Activated naive CD4-positive, alpha-beta T cell treated with anti-CD3 and anti-CD28 coated beads for 36 hours (primary cell): ENCODE measurements at regions not wholly inside any gene's neighbourhood (a gene's known extent, or its start where the extent isn't known, plus 50 kb on each side); places are given as distances from the start of the nearest gene placed in this dataset.

Experiments
- CTCF ChIA-PET: fragments of 350-600 bp; sonication (Branson Sonifier 250); formaldehyde crosslinking; loops from one replicate; lab custom pipeline; 2021; ENCODE audit warnings: antibody characterized with exemption; lab: Charles Lee
- DNase-seq: peaks from one replicate; pipeline ENCODE4 v3.0.0-alpha.2; 2020
- H3K27ac Mint-ChIP-seq: one replicate; pipeline ENCODE4 v1.8.0; 2021; ENCODE audit warnings: mild to moderate bottlenecking, mixed read lengths
- H3K27me3 Mint-ChIP-seq: one replicate; pipeline ENCODE4 v1.8.0; 2021; ENCODE audit warnings: low read depth, mixed read lengths
- H3K36me3 Mint-ChIP-seq: one replicate; pipeline ENCODE4 v1.8.0; 2021; ENCODE audit warnings: low read depth, mixed read lengths
- H3K4me1 Mint-ChIP-seq: one replicate; pipeline ENCODE4 v1.8.0; 2021; ENCODE audit warnings: low read depth, mixed read lengths
- H3K4me3 Mint-ChIP-seq: one replicate; pipeline ENCODE4 v1.8.0; 2021; ENCODE audit warnings: mild to moderate bottlenecking, moderate library complexity, mixed read lengths
- H3K9me3 Mint-ChIP-seq: one replicate; pipeline ENCODE4 v1.8.0; 2021; ENCODE audit warnings: mixed read lengths
- intact Hi-C: fragments of 100-400 bp; cut with micrococcal nuclease; formaldehyde crosslinking; loops from one replicate; pipeline ENCODE4 v1.15.1; 2023

DNA sequence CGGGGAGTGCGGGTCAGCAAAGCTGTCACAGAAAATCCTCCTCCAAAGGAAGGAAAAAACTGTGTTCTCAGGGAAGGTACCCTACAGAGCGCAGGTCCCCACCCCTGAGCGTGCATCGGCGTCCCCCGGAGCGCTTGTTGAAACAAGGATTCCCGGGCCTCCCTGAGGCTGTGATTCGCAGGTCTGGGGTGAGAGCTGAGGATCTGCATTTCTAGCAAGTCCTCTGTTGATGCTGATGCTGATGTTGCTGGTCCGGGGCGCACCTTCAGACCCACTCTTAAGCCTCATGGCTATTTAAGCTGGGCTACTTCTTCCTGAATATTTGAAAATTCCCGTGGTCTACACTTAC lies 226.2 kb upstream of the IGF1R start:
- intact Hi-C loops = loop anchor here (5.0 kb wide), 1 partner anchor 130 kb away; no protein-coding TSS in a partner anchor
- H3K4me3 Mint-ChIP-seq = no peak overlapping the region
- no peak overlapping the region for H3K27ac Mint-ChIP-seq
- CTCF ChIA-PET = interaction anchor here (0.6 to 7.2 kb wide), 19 partner anchors 10 to 816 kb away, joined by 3 to 66 read pairs (median 3); no protein-coding TSS in a partner anchor
- no peak for DNase-seq
- peaks cover 58% of the 10 kb centered on the region for H3K27me3 Mint-ChIP-seq
- no peaks in the 10 kb centered on the region for H3K9me3 Mint-ChIP-seq
- no peaks in the 10 kb centered on the region for H3K36me3 Mint-ChIP-seq
- H3K4me1 Mint-ChIP-seq = peaks cover 7% of the 10 kb centered on the region

DNA sequence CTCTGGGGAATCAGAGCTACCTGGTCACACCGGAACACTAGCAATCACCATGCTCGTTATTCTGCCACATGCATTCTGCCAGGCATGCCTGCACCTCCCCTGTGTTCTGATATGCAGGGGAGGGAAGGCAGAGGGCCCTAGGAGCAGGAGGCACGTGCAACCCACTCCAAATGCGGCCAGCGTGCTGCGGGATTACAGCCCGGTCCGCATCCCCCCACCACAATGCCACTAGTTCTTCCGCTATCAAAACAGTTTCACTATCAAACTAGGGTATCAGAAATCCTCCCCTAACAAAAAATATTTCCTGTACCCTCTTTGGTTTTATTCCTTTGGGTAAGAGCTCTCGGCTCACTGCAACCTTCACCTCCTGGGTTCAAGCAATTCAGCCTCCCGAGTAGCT lies 223.2 kb upstream of the IGF1R start:
- Mint-ChIP-seq H3K36me3 (no peaks in the 10 kb centered on the region), H3K4me1 (peaks cover 10% of the 10 kb centered on the region), H3K9me3 (no peaks in the 10 kb centered on the region), H3K27me3 (peaks cover 65% of the 10 kb centered on the region), H3K4me3 (no peak overlapping the region), H3K27ac (no peak overlapping the region)
- no peak for DNase-seq
- CTCF ChIA-PET = interaction anchor here (0.7 to 5.2 kb wide), 5 partner anchors 90 to 291 kb away, joined by 3 to 42 read pairs (median 3); no protein-coding TSS in a partner anchor
- intact Hi-C loops = no loop called here

DNA sequence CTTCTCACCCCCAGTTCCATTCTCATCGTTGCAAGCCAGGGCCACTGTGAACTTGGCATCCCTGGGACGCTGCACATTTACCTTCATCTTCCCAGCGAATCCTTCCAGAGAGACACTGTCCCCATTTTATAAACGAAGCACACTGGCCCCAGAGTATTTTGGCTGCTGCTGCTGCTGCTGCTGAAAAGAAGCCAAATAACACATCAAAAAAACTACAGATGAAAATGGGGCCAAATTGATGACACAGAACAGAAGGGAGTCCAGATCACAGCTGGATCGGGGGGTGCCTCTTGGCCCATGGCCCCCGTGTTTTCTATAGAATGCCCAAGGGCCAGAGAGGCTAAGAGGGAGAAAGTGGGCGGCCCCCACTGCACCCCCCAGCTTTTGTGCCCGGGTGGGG lies 221.0 kb upstream of the IGF1R start:
- H3K36me3 Mint-ChIP-seq = no peaks in the 10 kb centered on the region
- CTCF ChIA-PET = interaction anchor here (0.7 to 5.2 kb wide), 12 partner anchors 11 to 694 kb away, joined by 3 to 42 read pairs (median 4); no protein-coding TSS in a partner anchor
- H3K4me1 Mint-ChIP-seq = peaks cover 3% of the 10 kb centered on the region
- no peaks in the 10 kb centered on the region for H3K9me3 Mint-ChIP-seq
- H3K27me3 Mint-ChIP-seq = peaks cover 60% of the 10 kb centered on the region
- H3K27ac Mint-ChIP-seq = no peak overlapping the region
- intact Hi-C loops = no loop called here
- H3K4me3 Mint-ChIP-seq = no peak overlapping the region
- DNase-seq = no peak

DNA sequence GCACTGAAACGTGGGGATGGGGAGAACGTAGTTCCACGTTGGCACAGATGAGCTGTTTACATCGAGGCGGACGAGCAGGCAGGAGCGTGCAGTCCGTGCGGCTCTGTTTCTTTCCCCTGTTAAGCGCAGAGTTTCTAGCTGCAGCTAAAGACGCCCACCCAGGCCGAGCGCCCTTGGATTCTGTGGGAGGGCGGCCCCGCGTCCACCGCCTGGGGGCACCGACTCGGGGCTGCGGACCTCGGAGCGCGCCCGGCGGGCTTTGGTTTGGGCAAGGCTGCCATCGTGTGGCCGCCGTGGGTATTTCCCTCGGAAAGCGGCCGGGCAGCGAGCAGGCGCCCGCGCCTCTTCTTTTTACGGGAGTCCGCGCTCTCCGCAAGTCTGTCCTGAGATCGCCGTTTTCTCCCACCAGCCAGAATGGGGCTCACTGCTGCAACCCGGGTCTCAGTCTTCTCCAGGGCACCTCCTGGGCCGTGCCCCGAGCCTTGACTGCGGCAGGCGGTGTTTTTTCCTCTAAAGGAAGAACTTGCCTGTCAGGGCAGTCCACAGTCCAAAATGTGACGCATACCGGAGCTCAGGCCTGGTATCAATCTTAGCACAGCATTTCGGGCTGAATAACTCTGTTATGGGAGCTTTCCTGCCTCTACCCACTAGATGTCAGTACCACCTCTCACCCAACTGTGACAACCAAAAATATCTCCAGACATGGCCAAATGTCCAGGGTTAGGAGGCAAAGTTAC lies 219.9 kb upstream of the IGF1R start:
- peak; percentile 62 for DNase-seq
- intact Hi-C loops = loop anchor here (1.0 to 2.0 kb wide), 2 partner anchors 117 to 520 kb away; no protein-coding TSS in a partner anchor
- no peaks in the 10 kb centered on the region for H3K36me3 Mint-ChIP-seq
- H3K27ac Mint-ChIP-seq = no peak overlapping the region
- H3K27me3 Mint-ChIP-seq = peaks cover 51% of the 10 kb centered on the region
- H3K4me3 Mint-ChIP-seq = peak overlapping the region; percentile 45
- no peaks in the 10 kb centered on the region for H3K9me3 Mint-ChIP-seq
- H3K4me1 Mint-ChIP-seq = peaks cover 3% of the 10 kb centered on the region
- CTCF ChIA-PET = interaction anchor here (0.5 to 5.2 kb wide), 29 partner anchors 8 to 648 kb away, joined by 3 to 42 read pairs (median 3); no protein-coding TSS in a partner anchor

DNA sequence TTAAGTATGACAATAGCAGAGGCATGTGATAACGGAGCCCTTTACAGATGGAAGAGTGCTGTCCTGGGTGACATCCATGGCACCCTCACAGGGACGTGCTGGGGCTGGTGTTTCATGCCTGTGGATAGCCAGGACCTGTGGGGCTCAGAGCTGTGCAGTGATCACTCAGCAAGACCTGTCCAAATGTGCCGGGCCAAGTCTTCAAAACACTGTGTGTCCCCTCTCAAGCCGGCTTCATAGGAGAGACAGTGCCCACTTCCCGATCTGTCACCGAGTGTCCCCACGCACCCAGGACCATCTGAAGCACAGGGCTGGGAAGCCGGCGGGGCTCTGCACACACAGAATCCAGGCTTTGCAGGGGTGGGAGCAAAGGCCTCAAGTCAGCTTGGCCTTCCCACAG lies 217.2 kb upstream of the IGF1R start:
- no peaks in the 10 kb centered on the region for H3K9me3 Mint-ChIP-seq
- intact Hi-C loops = no loop called here
- H3K36me3 Mint-ChIP-seq = no peaks in the 10 kb centered on the region
- CTCF ChIA-PET = no interaction called here
- H3K27me3 Mint-ChIP-seq = peaks cover 43% of the 10 kb centered on the region
- peaks cover 3% of the 10 kb centered on the region for H3K4me1 Mint-ChIP-seq
- DNase-seq = no peak
- H3K4me3 Mint-ChIP-seq = no peak overlapping the region
- H3K27ac Mint-ChIP-seq = no peak overlapping the region

DNA sequence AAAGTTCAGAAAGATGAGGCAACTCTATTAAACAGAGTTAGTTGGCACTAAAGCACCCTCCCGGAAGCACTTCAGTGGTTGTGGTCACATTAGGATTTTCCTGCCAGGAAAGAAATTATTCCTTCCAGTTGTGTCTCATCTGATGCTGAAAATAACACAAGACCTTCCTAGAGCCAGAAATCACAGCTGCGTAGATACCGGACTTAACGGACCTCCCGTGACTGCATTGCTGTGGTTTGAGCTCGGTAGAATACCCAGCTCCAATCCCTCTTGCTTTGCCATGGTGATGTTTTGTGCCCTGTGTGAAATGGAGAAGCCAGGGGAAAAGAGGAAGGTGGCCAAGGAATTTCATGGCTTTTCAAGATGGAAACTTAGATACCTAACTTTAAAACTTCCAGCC lies 215.0 kb upstream of the IGF1R start:
- Mint-ChIP-seq H3K4me3 (no peak overlapping the region), H3K9me3 (no peaks in the 10 kb centered on the region), H3K27ac (no peak overlapping the region), H3K4me1 (peaks cover 3% of the 10 kb centered on the region), H3K27me3 (peaks cover 30% of the 10 kb centered on the region), H3K36me3 (no peaks in the 10 kb centered on the region)
- CTCF ChIA-PET = no interaction called here
- intact Hi-C loops = no loop called here
- no peak for DNase-seq

DNA sequence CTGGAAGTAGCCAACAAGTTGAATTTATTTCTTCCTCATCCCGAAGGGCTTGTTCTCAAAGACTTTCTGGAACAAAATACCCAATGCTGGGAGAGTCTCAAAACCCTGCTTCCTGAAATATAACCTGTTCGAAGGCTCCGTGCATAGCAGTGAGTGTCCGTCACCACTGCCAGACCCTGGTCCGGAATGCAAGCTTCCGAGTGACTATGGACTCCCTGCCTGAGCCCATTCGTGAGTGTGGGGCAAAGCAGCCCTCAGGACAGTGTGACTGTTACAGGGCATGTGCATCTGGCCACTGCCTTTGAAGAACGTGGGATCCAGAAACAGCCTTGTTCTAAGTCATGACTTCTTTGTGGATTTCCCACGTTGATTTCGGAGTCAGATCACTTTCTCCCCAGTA lies 214.5 kb upstream of the IGF1R start:
- Mint-ChIP-seq H3K9me3 (no peaks in the 10 kb centered on the region), H3K27me3 (peaks cover 27% of the 10 kb centered on the region), H3K4me1 (peaks cover 3% of the 10 kb centered on the region), H3K27ac (no peak overlapping the region), H3K4me3 (no peak overlapping the region), H3K36me3 (no peaks in the 10 kb centered on the region)
- DNase-seq = no peak
- intact Hi-C loops = no loop called here
- CTCF ChIA-PET = no interaction called here

DNA sequence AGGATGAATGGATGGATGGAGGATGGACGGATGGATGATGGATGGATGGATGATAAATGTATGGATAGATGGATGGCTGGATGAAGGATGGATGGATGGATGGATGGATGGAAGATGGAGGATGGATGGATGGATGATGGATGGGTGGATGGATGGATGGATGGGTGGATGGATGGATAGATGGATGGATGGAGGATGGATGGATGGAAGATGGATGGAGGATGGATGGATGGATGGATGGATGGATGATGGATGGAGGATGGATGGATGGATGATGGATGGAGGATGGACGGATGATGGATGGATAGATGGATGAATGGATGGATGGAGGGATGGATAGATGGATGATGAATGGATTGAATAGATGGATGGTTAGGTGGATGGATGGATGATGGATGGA lies 210.6 kb upstream of the IGF1R start:
- CTCF ChIA-PET = no interaction called here
- Mint-ChIP-seq H3K4me1 (peaks cover 2% of the 10 kb centered on the region), H3K9me3 (no peaks in the 10 kb centered on the region), H3K36me3 (no peaks in the 10 kb centered on the region), H3K27me3 (peaks cover 12% of the 10 kb centered on the region), H3K4me3 (no peak overlapping the region), H3K27ac (no peak overlapping the region)
- no peak for DNase-seq
- intact Hi-C loops = no loop called here

DNA sequence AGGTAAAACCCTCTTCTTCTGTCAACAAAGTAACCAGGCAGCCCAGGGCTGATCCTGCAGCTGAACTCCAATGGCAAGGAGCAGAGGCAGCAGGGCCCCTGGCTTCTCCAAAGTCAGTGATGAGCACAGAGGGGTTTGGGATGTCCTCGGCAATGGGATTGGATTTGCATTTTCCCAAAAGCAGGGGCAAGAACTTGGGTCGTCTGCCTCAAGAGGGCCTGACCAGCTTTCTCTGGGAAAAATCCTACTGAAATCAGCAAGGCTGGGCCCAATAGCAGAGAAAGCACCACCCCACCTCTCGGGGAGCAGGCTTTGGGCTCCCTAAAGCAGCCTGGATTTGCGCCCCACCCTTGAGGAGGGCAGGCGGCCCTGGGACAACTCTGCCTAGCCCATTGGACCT lies 210.0 kb upstream of the IGF1R start:
- Mint-ChIP-seq H3K27me3 (peaks cover 12% of the 10 kb centered on the region), H3K4me3 (no peak overlapping the region), H3K36me3 (no peaks in the 10 kb centered on the region), H3K9me3 (no peaks in the 10 kb centered on the region), H3K27ac (no peak overlapping the region), H3K4me1 (peaks cover 2% of the 10 kb centered on the region)
- CTCF ChIA-PET = interaction anchor here (1.0 kb wide), 1 partner anchor 10 kb away, joined by 5 read pairs; no protein-coding TSS in a partner anchor
- intact Hi-C loops = no loop called here
- DNase-seq = no peak

DNA sequence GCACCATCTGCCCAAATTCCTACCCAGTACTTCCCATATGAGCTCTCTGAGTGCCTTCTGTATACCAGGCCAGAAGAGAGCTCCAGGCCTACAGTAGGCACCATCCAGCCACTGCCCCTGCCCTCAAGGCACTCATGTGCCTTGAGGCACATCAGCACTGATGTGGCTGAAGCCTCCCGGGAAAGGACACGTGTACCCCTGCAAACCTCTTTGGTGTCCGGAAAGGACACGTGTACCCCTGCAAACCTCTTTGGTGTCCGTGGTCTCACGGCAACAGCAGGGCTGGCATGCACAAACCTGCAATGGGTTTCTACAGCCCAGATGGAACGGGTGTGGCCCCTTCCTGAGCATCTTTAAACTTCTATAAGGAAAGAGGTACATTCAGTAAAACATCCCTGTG lies 209.4 kb upstream of the IGF1R start:
- Mint-ChIP-seq H3K4me1 (peaks cover 2% of the 10 kb centered on the region), H3K9me3 (no peaks in the 10 kb centered on the region), H3K36me3 (no peaks in the 10 kb centered on the region), H3K27ac (no peak overlapping the region), H3K4me3 (no peak overlapping the region), H3K27me3 (peaks cover 9% of the 10 kb centered on the region)
- no peak for DNase-seq
- intact Hi-C loops = no loop called here
- CTCF ChIA-PET = interaction anchor here (1.0 kb wide), 1 partner anchor 11 kb away, joined by 5 read pairs; no protein-coding TSS in a partner anchor

DNA sequence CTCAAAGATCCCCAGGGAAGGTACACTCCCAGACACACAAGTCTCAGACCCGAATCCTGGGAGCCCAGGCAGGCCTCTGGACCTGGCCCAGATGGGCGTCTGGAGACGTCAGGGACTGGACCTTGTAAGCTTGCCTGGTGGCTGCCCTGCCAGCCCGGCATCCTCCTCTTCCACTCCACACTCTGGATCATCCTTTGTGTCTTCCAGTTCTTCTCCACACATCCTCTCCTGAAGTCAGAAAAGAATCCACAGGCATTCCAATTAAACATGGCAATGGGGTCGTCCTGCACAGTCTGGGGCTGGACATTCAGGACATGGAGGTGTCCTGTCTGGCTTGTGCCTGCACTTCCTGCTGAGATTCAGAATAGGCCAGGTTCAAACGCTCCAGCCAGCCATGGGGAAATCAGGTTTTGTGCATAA lies 208.8 kb upstream of the IGF1R start:
- CTCF ChIA-PET = no interaction called here
- no peaks in the 10 kb centered on the region for H3K9me3 Mint-ChIP-seq
- H3K27me3 Mint-ChIP-seq = peaks cover 14% of the 10 kb centered on the region
- intact Hi-C loops = no loop called here
- H3K4me1 Mint-ChIP-seq = peaks cover 2% of the 10 kb centered on the region
- no peak overlapping the region for H3K4me3 Mint-ChIP-seq
- no peaks in the 10 kb centered on the region for H3K36me3 Mint-ChIP-seq
- no peak overlapping the region for H3K27ac Mint-ChIP-seq
- DNase-seq = no peak

DNA sequence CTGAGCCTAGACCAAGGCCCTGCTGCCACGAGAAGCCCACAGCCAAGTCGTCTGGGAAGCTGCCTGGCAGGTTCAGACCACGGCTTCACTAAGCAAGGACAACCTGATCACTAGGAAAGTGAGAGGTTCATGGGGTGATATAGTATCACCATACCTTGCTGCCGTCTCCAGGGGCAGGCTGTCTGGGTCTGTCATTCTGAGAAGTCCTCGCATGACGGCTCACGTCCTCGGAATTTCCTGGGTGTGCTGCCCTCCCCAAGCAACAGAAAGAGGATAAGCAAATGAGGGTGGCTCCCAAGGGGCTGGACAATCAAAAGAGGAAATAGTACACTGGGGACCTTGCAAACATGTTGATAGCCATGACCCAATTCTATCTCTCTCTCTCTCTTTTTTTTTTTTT lies 207.4 kb upstream of the IGF1R start:
- Mint-ChIP-seq H3K4me1 (peaks cover 2% of the 10 kb centered on the region), H3K9me3 (no peaks in the 10 kb centered on the region), H3K27me3 (peaks cover 17% of the 10 kb centered on the region), H3K36me3 (no peaks in the 10 kb centered on the region), H3K4me3 (no peak overlapping the region), H3K27ac (no peak overlapping the region)
- DNase-seq = no peak
- CTCF ChIA-PET = interaction anchor here (1.0 to 1.3 kb wide), 2 partner anchors 216 to 636 kb away, joined by 3 read pairs; no protein-coding TSS in a partner anchor
- intact Hi-C loops = loop anchor here (5.0 kb wide), 2 partner anchors 336 to 616 kb away; no protein-coding TSS in a partner anchor

DNA sequence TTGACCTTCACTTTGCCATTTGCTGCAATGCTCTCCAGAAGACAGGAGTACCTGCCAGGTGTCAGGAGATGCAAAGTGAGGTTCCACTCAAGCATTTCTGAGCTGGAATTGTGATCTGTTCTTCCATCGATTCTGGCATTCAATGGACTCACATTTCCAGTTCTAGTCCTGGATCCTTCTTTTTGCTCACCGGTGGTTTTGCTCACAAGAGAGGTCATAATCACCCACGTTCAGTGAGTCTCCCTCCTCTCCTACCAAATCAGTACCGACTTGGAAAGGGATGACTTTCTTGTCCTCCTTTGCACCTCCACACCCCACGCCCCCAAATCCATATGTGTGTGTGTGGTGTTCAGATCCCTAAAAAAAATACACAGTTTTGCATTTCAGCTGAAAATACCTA lies 206.7 kb upstream of the IGF1R start:
- intact Hi-C loops = loop anchor here (5.0 kb wide), 2 partner anchors 336 to 616 kb away; no protein-coding TSS in a partner anchor
- Mint-ChIP-seq H3K9me3 (no peaks in the 10 kb centered on the region), H3K4me1 (peaks cover 2% of the 10 kb centered on the region), H3K27me3 (peaks cover 17% of the 10 kb centered on the region), H3K36me3 (no peaks in the 10 kb centered on the region), H3K4me3 (no peak overlapping the region), H3K27ac (no peak overlapping the region)
- CTCF ChIA-PET = interaction anchor here (0.6 to 1.3 kb wide), 5 partner anchors 13 to 635 kb away, joined by 3 read pairs; no protein-coding TSS in a partner anchor
- DNase-seq = no peak
